HCT116 (cell line): ENCODE measurements at regions not wholly inside any gene's neighbourhood (a gene's known extent, or its start where the extent isn't known, plus 50 kb on each side); places are given as distances from the start of the nearest gene placed in this dataset.

Experiments
- ATAC-seq: fragments of 200-7000 bp; cut with Tn5 transposase; 2 replicates; pipeline ENCODE4 v1.9.1; 2020; ENCODE audit warnings: mild to moderate bottlenecking, moderate library complexity
- BruUV-seq: library from RNA; stranded (reverse); fragments of 400-500 nt; replicated peaks from 2 replicates; lab custom pipeline; 2021; lab: Mats Ljungman, UMichigan
- CTCF ChIA-PET: fragments of 300-600 bp; sonication (Branson Sonifier 250); formaldehyde crosslinking; loops from one replicate; lab custom pipeline; 2021; ENCODE audit warnings: antibody characterized with exemption; lab: Charles Lee
- POLR2A ChIA-PET: fragments of 300-600, 350-600 bp; sonication (Branson Sonifier 250); formaldehyde crosslinking; loops from one replicate; lab custom pipeline; 2021; ENCODE audit warnings: antibody characterized with exemption; lab: Charles Lee
- RAD21 ChIA-PET, 2 experiments: fragments of 300-600 bp; sonication (Branson Sonifier 250); formaldehyde crosslinking; loops; one replicate each; lab custom pipeline; 2023; ENCODE audit warnings: low total read pairs in 2 of 2; ENCODE audit not compliant: uncharacterized antibody in 2 of 2, unreplicated experiment in 2 of 2, low non-redundant PET in 1 of 2; lab: Charles Lee
- DNase-seq: peaks from one replicate; pipeline ENCODE4 v3.0.0-alpha.2; 2010; ENCODE audit warnings: low read depth, low spot score
- H2AFZ ChIP-seq: fragments of 200-600 bp; shearing (Covaris generic), sonication (generic); 2 replicates; pipeline ENCODE4 v1.6.1; 2017; ENCODE audit warnings: low read depth, mixed run types, mixed read lengths, antibody characterized with exemption, low read length; ENCODE audit not compliant: poor library complexity, severe bottlenecking
- H3K27ac ChIP-seq: 2 replicates; pipeline ENCODE4 v1.5.1; 2012; ENCODE audit warnings: low read depth, low read length
- H3K27me3 ChIP-seq: fragments of 200-600 bp; sonication (generic); 2 replicates; pipeline ENCODE4 v1.6.1; 2016; ENCODE audit warnings: mixed run types, low read length, mixed read lengths; ENCODE audit not compliant: insufficient read depth
- H3K36me3 ChIP-seq, 2 experiments: fragments of 200-500 bp in 1 of 2; fragments of 200-600 bp in 1 of 2; sonication (Bioruptor generic) in 1 of 2; sonication (generic) in 1 of 2; 2 replicates each; pipeline versions ENCODE4 v1.5.1 to v1.6.1; 2014 to 2016; ENCODE audit warnings: low read length in 2 of 2, inconsistent platforms in 1 of 2, mixed read lengths in 1 of 2, mixed run types in 1 of 2; ENCODE audit not compliant: insufficient read depth in 2 of 2, control insufficient read depth in 1 of 2
- H3K4me1 ChIP-seq, 2 experiments: fragments of 200-600 bp in 1 of 2; sonication (generic) in 1 of 2; 2 replicates each; pipeline versions ENCODE4 v1.5.1 to v1.6.1; 2012 to 2017; ENCODE audit warnings: low read length in 2 of 2, inconsistent platforms in 1 of 2, mild to moderate bottlenecking in 1 of 2, mixed read lengths in 1 of 2, mixed run types in 1 of 2, moderate library complexity in 1 of 2; ENCODE audit not compliant: insufficient read depth in 2 of 2, control insufficient read depth in 1 of 2
- H3K4me2 ChIP-seq: fragments of 200-600 bp; sonication (generic); 2 replicates; pipeline ENCODE4 v1.6.1; 2017; ENCODE audit warnings: mixed run types, low read length, mixed read lengths
- H3K4me3 ChIP-seq, 2 experiments: fragments of 200-600 bp in 1 of 2; sonication (generic) in 1 of 2; replicated peaks in 1 of 2; 2 replicates each; pipeline ENCODE4 v1.5.1; 2011 to 2016; ENCODE audit warnings: low read length in 2 of 2, control low read depth in 1 of 2, low read depth in 1 of 2, mild to moderate bottlenecking in 1 of 2, mixed read lengths in 1 of 2, mixed run types in 1 of 2
- H3K79me2 ChIP-seq: fragments of 200-600 bp; sonication (generic); 2 replicates; pipeline ENCODE4 v1.6.1; 2017; ENCODE audit warnings: mild to moderate bottlenecking, mixed run types, low read length, moderate library complexity, mixed read lengths; ENCODE audit not compliant: insufficient read depth
- H3K9ac ChIP-seq: fragments of 200-600 bp; sonication (generic); 2 replicates; pipeline ENCODE4 v1.6.1; 2016; ENCODE audit warnings: low read length, mixed read lengths
- H3K9me2 ChIP-seq: fragments of 200-600 bp; sonication (generic), shearing (Covaris generic); 2 replicates; pipeline ENCODE4 v1.6.1; 2017; ENCODE audit warnings: mixed run types, mild to moderate bottlenecking, moderate library complexity; ENCODE audit not compliant: insufficient read depth
- H3K9me3 ChIP-seq, 2 experiments: fragments of 200-500 bp in 1 of 2; fragments of 200-600 bp in 1 of 2; sonication (Bioruptor generic) in 1 of 2; sonication (generic) in 1 of 2; 2 replicates each; pipeline ENCODE4 v1.6.1; 2014 to 2017; ENCODE audit warnings: low read length in 2 of 2, mixed read lengths in 2 of 2, inconsistent platforms in 1 of 2, low read depth in 1 of 2, mild to moderate bottlenecking in 1 of 2, mixed run types in 1 of 2, moderate library complexity in 1 of 2; ENCODE audit not compliant: control insufficient read depth in 1 of 2, insufficient read depth in 1 of 2
- H4K20me1 ChIP-seq: fragments of 200-600 bp; sonication (generic), shearing (Covaris generic); 2 replicates; pipeline ENCODE4 v1.6.1; 2017; ENCODE audit warnings: mixed run types, mild to moderate bottlenecking, moderate library complexity; ENCODE audit not compliant: insufficient read depth
- ATF3 ChIP-seq: IDR thresholded peaks from 2 replicates; pipeline ENCODE4 v1.6.1; 2012
- CTCF ChIP-seq, 3 experiments: fragments of 200-600 bp in 1 of 3; sonication (generic) in 1 of 3; IDR thresholded peaks in 2 of 3; conservative IDR thresholded peaks in 1 of 3; 2 replicates each; pipeline ENCODE4 v1.5.1; 2012 to 2017; ENCODE audit warnings: low read depth in 2 of 3, low read length in 2 of 3, antibody characterized with exemption in 1 of 3, borderline replicate concordance in 1 of 3, control low read depth in 1 of 3, mild to moderate bottlenecking in 1 of 3, mixed read lengths in 1 of 3, mixed run types in 1 of 3, moderate library complexity in 1 of 3; ENCODE audit not compliant: insufficient read depth in 1 of 3
- EGR1 ChIP-seq: IDR thresholded peaks from 2 replicates; pipeline ENCODE4 v1.6.1; 2012; ENCODE audit warnings: low read depth
- EZH2phosphoT487 ChIP-seq: fragments of 200-600 bp; IDR thresholded peaks from 2 replicates; pipeline ENCODE4 v1.6.1; 2018; ENCODE audit warnings: antibody characterized with exemption, borderline replicate concordance
- FOSL1 ChIP-seq: IDR thresholded peaks from 2 replicates; pipeline ENCODE4 v1.6.1; 2012; ENCODE audit warnings: low read depth
- JUND ChIP-seq: IDR thresholded peaks from 2 replicates; pipeline ENCODE4 v1.6.1; 2012
- POLR2A ChIP-seq: IDR thresholded peaks from 2 replicates; pipeline ENCODE4 v1.7.0; 2011; ENCODE audit warnings: borderline replicate concordance; ENCODE audit not compliant: insufficient read depth, insufficient read length; ENCODE audit errors: extremely low read depth
- POLR2AphosphoS5 ChIP-seq: IDR thresholded peaks from 2 replicates; pipeline ENCODE4 v1.6.1; 2011; ENCODE audit warnings: mild to moderate bottlenecking, low read depth, low read length, moderate library complexity
- RAD21 ChIP-seq: IDR thresholded peaks from 2 replicates; pipeline ENCODE4 v1.6.1; 2012; ENCODE audit warnings: low read depth, mild to moderate bottlenecking
- REST ChIP-seq: IDR thresholded peaks from 2 replicates; pipeline ENCODE4 v1.6.1; 2012; ENCODE audit warnings: low read depth
- SIN3A ChIP-seq: IDR thresholded peaks from 2 replicates; pipeline ENCODE4 v1.6.1; 2012; ENCODE audit warnings: low read depth
- TCF7L2 ChIP-seq: IDR thresholded peaks from 2 replicates; pipeline ENCODE4 v1.7.0; 2011; ENCODE audit warnings: borderline replicate concordance, inconsistent platforms; ENCODE audit not compliant: insufficient read depth, insufficient read length; ENCODE audit errors: extremely low read depth
- YY1 ChIP-seq: IDR thresholded peaks from 2 replicates; pipeline ENCODE4 v1.6.1; 2011; ENCODE audit warnings: low read length, low read depth, moderate library complexity, mild to moderate bottlenecking; ENCODE audit not compliant: insufficient replicate concordance; ENCODE audit errors: extremely low read depth
- ZBTB33 ChIP-seq: IDR thresholded peaks from 2 replicates; pipeline ENCODE4 v1.6.1; 2011; ENCODE audit warnings: mild to moderate bottlenecking, low read length, moderate library complexity; ENCODE audit not compliant: insufficient replicate concordance; ENCODE audit errors: extremely low read depth
- ZFX ChIP-seq: fragments of 450-650 bp; IDR thresholded peaks from 2 replicates; pipeline ENCODE4 v1.6.1; 2017
- ZNF274 ChIP-seq: fragments of 200-500 bp; sonication (Bioruptor generic); IDR thresholded peaks from 2 replicates; pipeline ENCODE4 v1.6.1; 2014; ENCODE audit warnings: mild to moderate bottlenecking, low read depth, low read length, inconsistent platforms
- intact Hi-C: fragments of 100-400 bp; cut with micrococcal nuclease; formaldehyde crosslinking; loops from 2 replicates; pipeline ENCODE4 v1.10.0; 2022

- TF ChIP-seq POLR2AphosphoS5 (no peak), YY1 (no peak), EZH2phosphoT487 (no peak), ATF3 (no peak)
- TF ChIP-seq, all 23 proteins: peak for 0
Measured at GRCh38 chr20:60968853-60969720, 283.0 kb upstream of the CDH4 start (continued).

- H3K4me1 ChIP-seq: no peaks in the 10 kb centered on the region
- H3K79me2 ChIP-seq: no peaks in the 10 kb centered on the region
- H3K9me2 ChIP-seq: no peaks in the 10 kb centered on the region
- H2AFZ ChIP-seq: no peak overlapping the region
- BruUV-seq: no TSS peak
- H3K27me3 ChIP-seq: no peaks in the 10 kb centered on the region
- ATAC-seq (no peak), DNase-seq (no peak)
- H3K9ac ChIP-seq: no peak overlapping the region
- no peaks in the 10 kb centered on the region for H3K36me3 ChIP-seq
- H3K27ac ChIP-seq: no peak overlapping the region
- H3K4me3 ChIP-seq: no peak overlapping the region
- intact Hi-C loops: no loop called here
- peaks cover 6 to 25% of the 10 kb centered on the region in 2 experiments; a peak in 3 of 4 replicates for H3K9me3 ChIP-seq
- ChIA-PET RAD21 (no interaction called here), POLR2A (no interaction called here), CTCF (no interaction called here)
- no peak overlapping the region for H3K4me2 ChIP-seq
- no peaks in the 10 kb centered on the region for H4K20me1 ChIP-seq
- TF ChIP-seq ZBTB33 (no peak), POLR2A (no peak), EGR1 (no peak), RAD21 (no peak), FOSL1 (no peak), REST (no peak), ATF3 (no peak), ZFX (no peak), SIN3A (no peak), TCF7L2 (no peak), JUND (no peak), CTCF (IDR thresholded peaks at IDR 0.05 in 2 of 3, conservative IDR thresholded peaks at IDR 0.05 in 1 of 3; ENCODE audit: borderline replicate concordance in 1 of 3, insufficient read depth in 1 of 3, low read depth in 2 of 3, low read length in 2 of 3) (no peak), ZNF274 (no peak)
Measured at GRCh38 chr20:60970601-60971000, 281.5 kb upstream of the CDH4 start.
